IMR-90 (cell line): ENCODE measurements at regions not wholly inside any gene's neighbourhood (a gene's known extent, or its start where the extent isn't known, plus 50 kb on each side); places are given as distances from the start of the nearest gene placed in this dataset.

ENCODE experiments used
- NFE2L2 ChIP-seq: fragments of 150-350 bp; IDR thresholded peaks from 2 replicates; pipeline ENCODE4 v1.6.1; 2016; ENCODE audit warnings: low read depth, mild to moderate bottlenecking, low read length
- POLR2A ChIP-seq: IDR thresholded peaks from 2 replicates; pipeline ENCODE4 v1.6.1; 2012; ENCODE audit warnings: mild to moderate bottlenecking, low read depth, low read length
- TF ChIP-seq, protein P1 (sequence below): conservative IDR thresholded peaks from 2 replicates; pipeline ENCODE4 v1.5.1; 2012; ENCODE audit warnings: mild to moderate bottlenecking, low read depth, low read length, improper control_type of control experiment

DNA sequence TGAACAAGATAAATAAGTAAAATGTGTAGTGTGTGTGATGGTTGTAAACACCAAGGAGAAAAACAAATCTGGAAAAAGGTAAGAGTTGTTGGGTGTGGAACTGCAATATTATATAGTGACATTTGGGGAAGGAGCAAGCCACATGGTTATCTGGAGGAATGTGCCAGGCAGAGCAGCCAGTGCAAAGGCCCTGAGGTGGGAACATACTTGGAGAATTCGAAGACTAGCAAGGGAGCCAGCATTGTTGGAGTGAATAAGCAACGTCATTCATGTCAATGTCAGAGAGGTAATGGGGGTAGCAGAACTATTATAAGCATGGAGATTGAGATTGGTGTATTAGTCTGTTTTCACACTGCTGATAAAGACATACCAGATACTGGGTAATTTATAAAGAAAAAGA is 241.5 kb upstream of the LHX5 start:
- TF ChIP-seq NFE2L2 = no peak
- TF ChIP-seq POLR2A = no peak
- TF ChIP-seq, protein P1, sequence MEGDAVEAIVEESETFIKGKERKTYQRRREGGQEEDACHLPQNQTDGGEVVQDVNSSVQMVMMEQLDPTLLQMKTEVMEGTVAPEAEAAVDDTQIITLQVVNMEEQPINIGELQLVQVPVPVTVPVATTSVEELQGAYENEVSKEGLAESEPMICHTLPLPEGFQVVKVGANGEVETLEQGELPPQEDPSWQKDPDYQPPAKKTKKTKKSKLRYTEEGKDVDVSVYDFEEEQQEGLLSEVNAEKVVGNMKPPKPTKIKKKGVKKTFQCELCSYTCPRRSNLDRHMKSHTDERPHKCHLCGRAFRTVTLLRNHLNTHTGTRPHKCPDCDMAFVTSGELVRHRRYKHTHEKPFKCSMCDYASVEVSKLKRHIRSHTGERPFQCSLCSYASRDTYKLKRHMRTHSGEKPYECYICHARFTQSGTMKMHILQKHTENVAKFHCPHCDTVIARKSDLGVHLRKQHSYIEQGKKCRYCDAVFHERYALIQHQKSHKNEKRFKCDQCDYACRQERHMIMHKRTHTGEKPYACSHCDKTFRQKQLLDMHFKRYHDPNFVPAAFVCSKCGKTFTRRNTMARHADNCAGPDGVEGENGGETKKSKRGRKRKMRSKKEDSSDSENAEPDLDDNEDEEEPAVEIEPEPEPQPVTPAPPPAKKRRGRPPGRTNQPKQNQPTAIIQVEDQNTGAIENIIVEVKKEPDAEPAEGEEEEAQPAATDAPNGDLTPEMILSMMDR = no peak
